Loucy (cell line): ENCODE measurements at regions not wholly inside any gene's neighbourhood (a gene's known extent, or its start where the extent isn't known, plus 50 kb on each side); places are given as distances from the start of the nearest gene placed in this dataset.

ENCODE experiments used
- CTCF ChIP-seq: fragments of 200-600 bp; sonication (generic); conservative IDR thresholded peaks from 2 replicates; pipeline ENCODE4 v1.5.1; 2014; ENCODE audit warnings: mild to moderate bottlenecking, antibody characterized with exemption, low read length
- EZH2phosphoT487 ChIP-seq: fragments of 200-600 bp; IDR thresholded peaks from 2 replicates; pipeline ENCODE4 v1.6.1; 2018; ENCODE audit warnings: antibody characterized with exemption, mild to moderate bottlenecking, moderate library complexity, borderline replicate concordance

GRCh38 chr5:161155451-161155850, 303.4 kb upstream of the ATP10B start:
- no peak for TF ChIP-seq CTCF
- no peak for TF ChIP-seq EZH2phosphoT487
